Neuron (in vitro differentiated cells): ENCODE measurements at regions not wholly inside any gene's neighbourhood (a gene's known extent, or its start where the extent isn't known, plus 50 kb on each side); places are given as distances from the start of the nearest gene placed in this dataset.

Source experiments
- H2AFZ ChIP-seq: one replicate; pipeline ENCODE4 v1.6.1; 2013; ENCODE audit warnings: low read depth, mild to moderate bottlenecking, inconsistent platforms, low read length, moderate library complexity
- H3K27me3 ChIP-seq: one replicate; pipeline ENCODE4 v1.6.1; 2013; ENCODE audit warnings: low read length; ENCODE audit not compliant: insufficient read depth
- H3K36me3 ChIP-seq: one replicate; pipeline ENCODE4 v1.6.1; 2013; ENCODE audit warnings: low read length; ENCODE audit not compliant: insufficient read depth
- H3K4me1 ChIP-seq: one replicate; pipeline ENCODE4 v1.6.1; 2013; ENCODE audit warnings: low read length; ENCODE audit not compliant: insufficient read depth
- H3K4me3 ChIP-seq: 2 replicates; pipeline ENCODE4 v1.5.1; 2013; ENCODE audit warnings: mild to moderate bottlenecking, low read length, moderate library complexity
- H3K9me3 ChIP-seq: one replicate; pipeline ENCODE4 v1.6.1; 2013; ENCODE audit warnings: low read length

GRCh38 chr2:215749092-215749957, 264.0 kb downstream of the MREG start:
- Histone ChIP-seq H3K4me3 (no peak overlapping the region), H3K27me3 (no peaks in the 10 kb centered on the region), H3K9me3 (no peaks in the 10 kb centered on the region), H3K4me1 (no peaks in the 10 kb centered on the region), H3K36me3 (no peaks in the 10 kb centered on the region), H2AFZ (no peak overlapping the region)

DNA sequence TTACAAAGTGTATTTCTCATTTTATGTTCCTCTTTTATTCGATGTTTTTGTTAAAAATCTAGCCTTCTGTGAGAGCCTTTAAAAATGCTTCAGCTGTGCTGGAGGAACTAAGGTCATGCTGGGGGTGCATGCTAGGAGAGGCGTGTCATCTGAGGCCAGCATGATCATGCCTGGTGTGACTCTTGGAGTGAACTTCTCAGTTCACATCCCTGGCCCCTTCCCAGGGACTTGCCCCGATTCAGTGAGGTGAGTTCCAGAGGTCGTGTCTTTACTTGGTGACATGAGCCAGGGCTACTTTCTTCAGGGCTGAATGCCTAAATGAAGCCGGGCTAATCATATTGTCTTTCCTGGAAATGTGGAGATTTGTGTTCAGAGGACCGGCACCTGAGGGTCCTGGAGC, 264.9 kb downstream of the MREG start:
- Histone ChIP-seq H3K36me3 (no peaks in the 10 kb centered on the region), H3K4me3 (no peak overlapping the region), H3K4me1 (no peaks in the 10 kb centered on the region)

GRCh38 chr2:215746887-215747615, 266.3 kb downstream of the MREG start:
- no peak overlapping the region for H2AFZ ChIP-seq
- H3K27me3 ChIP-seq, result no peaks in the 10 kb centered on the region
- no peak overlapping the region for H3K4me3 ChIP-seq
- H3K4me1 ChIP-seq, result no peaks in the 10 kb centered on the region
- H3K36me3 ChIP-seq, result no peaks in the 10 kb centered on the region
- H3K9me3 ChIP-seq, result no peaks in the 10 kb centered on the region

More for the DNA sequence above, 264.9 kb downstream of the MREG start:
- Histone ChIP-seq H2AFZ (no peak overlapping the region), H3K9me3 (no peaks in the 10 kb centered on the region), H3K27me3 (no peaks in the 10 kb centered on the region)

DNA sequence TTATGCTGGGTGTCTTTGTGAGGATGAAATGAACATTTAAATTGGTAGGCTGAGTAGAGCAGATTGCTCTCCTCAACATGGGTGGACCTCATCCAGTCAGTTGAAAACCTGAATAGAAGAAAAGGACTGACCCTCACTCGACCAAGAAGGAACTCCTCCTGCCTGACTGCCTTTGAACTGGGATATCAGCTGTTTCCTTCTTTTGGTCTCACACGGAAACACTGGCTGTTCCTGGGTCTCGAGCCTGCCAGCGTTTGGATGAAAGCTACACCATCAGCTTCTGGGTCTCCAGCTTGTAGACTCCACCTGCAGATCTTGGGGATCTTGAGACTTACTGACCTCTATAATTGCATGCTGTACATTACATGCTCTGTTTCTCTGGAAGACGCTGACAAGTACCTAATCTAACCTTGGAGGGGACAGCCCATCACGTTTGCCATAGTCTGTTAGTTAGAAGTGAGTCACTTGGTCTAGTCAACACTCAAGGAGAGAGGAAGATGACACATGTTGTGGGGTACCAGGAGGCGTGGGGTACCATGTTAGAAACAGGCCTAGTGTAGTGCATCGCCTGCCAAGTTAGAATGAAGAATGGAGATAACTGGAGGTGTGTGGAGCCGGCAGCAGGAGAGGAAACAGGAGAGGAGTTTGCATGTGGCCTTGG, 267.0 kb downstream of the MREG start:
- Histone ChIP-seq H3K9me3 (no peaks in the 10 kb centered on the region), H2AFZ (no peak overlapping the region), H3K4me1 (no peaks in the 10 kb centered on the region)

GRCh38 chr2:215745331-215745730, 268.0 kb downstream of the MREG start:
- Histone ChIP-seq H3K4me1 (no peaks in the 10 kb centered on the region), H3K4me3 (no peak overlapping the region), H3K27me3 (no peaks in the 10 kb centered on the region), H3K9me3 (no peaks in the 10 kb centered on the region), H3K36me3 (no peaks in the 10 kb centered on the region), H2AFZ (no peak overlapping the region)

More for the DNA sequence above, 267.0 kb downstream of the MREG start:
- Histone ChIP-seq H3K4me3 (no peak overlapping the region), H3K27me3 (no peaks in the 10 kb centered on the region), H3K36me3 (no peaks in the 10 kb centered on the region)

DNA sequence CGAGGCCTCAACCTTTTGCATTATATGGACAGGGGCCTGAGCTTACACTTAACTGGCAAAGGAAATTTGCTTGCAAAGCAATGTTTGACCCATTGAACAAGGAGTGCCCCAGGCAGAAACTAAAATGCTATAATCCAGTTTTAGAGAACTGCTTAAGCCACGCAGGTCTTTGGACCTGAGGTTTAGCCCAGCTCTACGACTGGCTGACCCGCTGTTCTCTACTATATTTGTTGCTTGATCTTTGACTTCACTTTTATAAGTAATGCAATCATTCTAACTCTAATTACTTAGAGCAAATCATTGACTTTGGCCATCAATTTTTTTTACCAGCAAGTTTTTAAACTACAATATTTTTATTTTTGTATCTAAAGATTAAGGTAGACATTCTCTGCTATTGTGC, 268.8 kb downstream of the MREG start:
- H3K36me3 ChIP-seq, result no peaks in the 10 kb centered on the region
- no peak overlapping the region for H3K4me3 ChIP-seq
- no peaks in the 10 kb centered on the region for H3K27me3 ChIP-seq
- H3K4me1 ChIP-seq, result no peaks in the 10 kb centered on the region
- H3K9me3 ChIP-seq, result no peaks in the 10 kb centered on the region
- no peak overlapping the region for H2AFZ ChIP-seq

GRCh38 chr2:215743066-215743465, 270.3 kb downstream of the MREG start:
- no peaks in the 10 kb centered on the region for H3K4me1 ChIP-seq
- H2AFZ ChIP-seq, result no peak overlapping the region
- H3K27me3 ChIP-seq, result no peaks in the 10 kb centered on the region
- no peak overlapping the region for H3K4me3 ChIP-seq
- no peaks in the 10 kb centered on the region for H3K36me3 ChIP-seq
- no peaks in the 10 kb centered on the region for H3K9me3 ChIP-seq

- H3K9me3 ChIP-seq, result no peaks in the 10 kb centered on the region
- no peak overlapping the region for H2AFZ ChIP-seq
- H3K4me3 ChIP-seq, result no peak overlapping the region
- no peaks in the 10 kb centered on the region for H3K36me3 ChIP-seq
- no peaks in the 10 kb centered on the region for H3K4me1 ChIP-seq
- H3K27me3 ChIP-seq, result no peaks in the 10 kb centered on the region
These were observed 271.3 kb downstream of the MREG start for GRCh38 chr2:215742021-215742420.

GRCh38 chr2:215740071-215740470, 273.3 kb downstream of the MREG start:
- no peak overlapping the region for H2AFZ ChIP-seq
- no peaks in the 10 kb centered on the region for H3K27me3 ChIP-seq
- H3K4me1 ChIP-seq, result no peaks in the 10 kb centered on the region
- H3K4me3 ChIP-seq, result no peak overlapping the region
- no peaks in the 10 kb centered on the region for H3K36me3 ChIP-seq
- H3K9me3 ChIP-seq, result no peaks in the 10 kb centered on the region

DNA sequence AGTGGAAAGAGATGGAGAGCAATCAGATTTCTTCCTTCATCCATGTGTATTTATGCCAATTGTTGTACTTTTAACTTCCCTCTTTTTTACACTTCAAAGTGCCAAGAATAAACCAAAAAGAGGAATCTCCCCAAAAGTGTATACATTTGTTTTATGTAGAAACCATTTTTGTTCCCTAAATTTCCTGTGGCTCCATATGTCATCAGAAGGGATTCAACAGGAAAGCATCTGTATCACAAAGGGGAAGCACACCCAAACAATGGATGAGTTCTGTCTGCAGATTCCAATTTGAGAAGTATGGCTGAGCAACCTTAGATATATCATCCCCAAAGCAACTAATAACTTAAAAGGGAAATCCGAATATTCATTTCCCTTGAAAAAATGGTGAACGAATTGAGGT, 275.0 kb downstream of the MREG start:
- H2AFZ ChIP-seq, result no peak overlapping the region
- no peaks in the 10 kb centered on the region for H3K27me3 ChIP-seq

DNA sequence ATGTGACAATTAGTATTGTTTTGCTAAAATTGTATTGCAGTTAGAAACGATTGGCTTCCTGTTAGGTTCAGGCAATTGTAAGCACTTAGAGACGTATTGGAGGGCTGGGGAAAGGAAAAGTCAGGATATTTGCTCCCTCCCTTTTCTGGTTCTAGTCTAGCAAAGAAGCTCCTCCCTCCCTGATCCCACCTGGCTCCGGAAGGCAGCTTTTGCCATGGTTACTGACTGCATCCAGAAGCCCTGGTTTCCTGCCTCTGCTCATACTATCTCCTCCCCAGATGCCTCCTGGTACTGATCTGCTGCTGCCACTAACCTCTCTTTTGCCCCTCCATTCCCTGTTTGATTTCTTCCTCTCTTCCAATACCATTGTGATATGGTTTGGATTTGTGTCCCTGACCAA, 275.9 kb downstream of the MREG start:
- no peaks in the 10 kb centered on the region for H3K36me3 ChIP-seq
- H3K9me3 ChIP-seq, result no peaks in the 10 kb centered on the region
- H2AFZ ChIP-seq, result no peak overlapping the region
- H3K4me1 ChIP-seq, result no peaks in the 10 kb centered on the region
- H3K4me3 ChIP-seq, result no peak overlapping the region
- no peaks in the 10 kb centered on the region for H3K27me3 ChIP-seq

More for the DNA sequence above, 275.0 kb downstream of the MREG start:
- H3K4me3 ChIP-seq, result no peak overlapping the region
- H3K9me3 ChIP-seq, result no peaks in the 10 kb centered on the region
- no peaks in the 10 kb centered on the region for H3K36me3 ChIP-seq
- H3K4me1 ChIP-seq, result no peaks in the 10 kb centered on the region

DNA sequence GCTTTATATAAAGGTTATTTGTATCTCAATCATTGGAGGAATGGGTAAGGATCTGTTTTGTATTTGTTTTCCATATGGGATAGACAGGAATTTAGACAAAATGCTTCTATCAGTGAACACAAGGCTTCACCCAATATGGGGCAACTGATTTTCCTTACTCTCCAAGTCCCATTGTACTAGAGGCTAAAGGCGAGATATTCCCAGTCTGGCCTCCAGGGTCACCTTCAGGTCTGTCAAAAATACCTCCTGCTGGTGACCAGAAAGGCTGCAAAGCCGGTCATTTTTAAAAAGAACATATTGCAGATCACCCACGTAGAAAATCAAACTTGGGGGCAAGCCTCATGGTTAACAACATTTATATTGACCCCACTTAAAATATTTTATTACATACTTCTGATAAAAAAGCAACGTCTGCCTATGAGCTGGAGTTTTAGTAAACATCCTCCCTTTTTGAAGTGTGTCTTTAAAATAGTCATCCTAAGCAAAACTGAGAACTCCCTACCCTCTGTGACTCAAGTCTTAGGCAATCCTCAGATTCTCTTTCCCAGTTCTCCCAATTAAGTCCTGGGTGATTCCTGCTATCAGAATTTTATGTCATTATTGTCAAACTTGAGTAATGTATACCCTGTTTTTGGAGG, 276.6 kb downstream of the MREG start:
- Histone ChIP-seq H3K27me3 (no peaks in the 10 kb centered on the region), H3K4me1 (no peaks in the 10 kb centered on the region), H3K9me3 (no peaks in the 10 kb centered on the region), H3K36me3 (no peaks in the 10 kb centered on the region), H3K4me3 (no peak overlapping the region), H2AFZ (no peak overlapping the region)
